ENCODE measurements at regions not wholly inside any gene's neighbourhood (a gene's known extent, or its start where the extent isn't known, plus 50 kb on each side); places are given as distances from the start of the nearest gene placed in this dataset.

- no peak for TF ChIP-seq CHD2 (IDR thresholded peaks at IDR 0.05; ENCODE audit: borderline replicate concordance, low read depth, low read length)
- TF ChIP-seq EP300 (IDR thresholded peaks at IDR 0.05; ENCODE audit: borderline replicate concordance in 1 of 2, control insufficient read depth in 1 of 2, low read depth in 2 of 2, low read length in 2 of 2), result no peak
These were observed 1793.8 kb upstream of the PCDH20 start for GRCh38 chr13:63209330-63210017.
